IPS-18a (cell line): ENCODE measurements at regions not wholly inside any gene's neighbourhood (a gene's known extent, or its start where the extent isn't known, plus 50 kb on each side); places are given as distances from the start of the nearest gene placed in this dataset.
"Not testable (repeated sequence)": the region's sequence is repeated elsewhere in the genome, so short reads cannot be mapped to it uniquely, and the experiment has no call there.

ENCODE experiments used
- H3K27ac ChIP-seq: one replicate; pipeline ENCODE4 v1.5.1; 2013; ENCODE audit warnings: low read length
- H3K27me3 ChIP-seq: one replicate; pipeline ENCODE4 v1.6.1; 2013; ENCODE audit warnings: mild to moderate bottlenecking, low read length; ENCODE audit not compliant: control insufficient read depth, insufficient read depth
- H3K36me3 ChIP-seq: one replicate; pipeline ENCODE4 v1.6.1; 2013; ENCODE audit warnings: low read depth, low read length; ENCODE audit not compliant: control insufficient read depth
- H3K4me1 ChIP-seq: one replicate; pipeline ENCODE4 v1.6.1; 2013; ENCODE audit warnings: low read depth, low read length; ENCODE audit not compliant: control insufficient read depth
- H3K4me3 ChIP-seq: one replicate; pipeline ENCODE4 v1.5.1; 2013; ENCODE audit warnings: low read length
- H3K9ac ChIP-seq: one replicate; pipeline ENCODE4 v1.6.1; 2013; ENCODE audit warnings: mild to moderate bottlenecking, low read length, moderate library complexity
- H3K9me3 ChIP-seq: one replicate; pipeline ENCODE4 v1.6.1; 2013; ENCODE audit warnings: low read depth, low read length; ENCODE audit not compliant: control insufficient read depth

DNA sequence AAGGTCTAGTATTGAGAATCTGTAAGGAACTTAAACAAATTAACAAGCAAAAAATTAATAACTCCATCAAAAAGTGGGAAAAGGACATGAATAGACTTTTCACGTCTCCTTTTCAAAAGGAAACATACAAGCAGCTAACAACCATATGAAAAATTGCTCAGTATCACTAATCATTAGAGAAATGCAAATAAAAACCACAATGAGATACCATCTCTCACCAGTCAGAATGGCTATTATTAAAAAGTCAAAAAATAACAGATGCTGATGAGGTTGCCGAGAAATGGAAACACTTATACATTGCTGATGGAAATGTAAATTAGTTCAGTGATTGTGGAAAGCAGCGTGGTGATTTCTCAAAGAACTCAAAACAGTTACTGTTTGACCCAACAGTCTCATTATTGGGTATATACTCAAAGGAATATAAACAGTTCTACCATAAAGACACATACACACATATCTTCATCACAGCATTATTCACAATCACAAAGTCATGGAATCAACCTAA, 410.4 kb upstream of the SMIM31 start:
- Histone ChIP-seq H3K4me1 (no peaks in the 10 kb centered on the region), H3K27ac (no peak overlapping the region), H3K27me3 (no peaks in the 10 kb centered on the region), H3K4me3 (no peak overlapping the region), H3K9ac (no peak overlapping the region), H3K36me3 (no peaks in the 10 kb centered on the region), H3K9me3 (no peaks in the 10 kb centered on the region)

DNA sequence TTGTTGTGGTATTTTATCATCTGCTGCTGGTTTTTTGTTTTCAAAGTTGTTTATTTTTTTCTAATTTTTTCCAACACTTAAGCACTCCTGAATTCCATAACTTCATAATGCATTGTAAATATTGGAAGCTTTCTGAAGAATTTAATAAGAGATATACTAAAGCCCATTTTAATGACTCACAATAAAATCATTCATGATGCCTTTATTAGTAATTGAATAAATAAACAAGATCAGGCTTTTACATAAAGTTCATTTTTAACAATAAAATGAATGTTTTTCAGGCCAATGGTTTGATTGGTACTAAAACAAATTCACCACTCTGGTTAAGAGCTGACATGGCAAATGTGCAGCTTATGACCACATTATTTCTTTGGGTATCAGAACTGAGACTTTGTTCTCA, 408.2 kb upstream of the SMIM31 start:
- Histone ChIP-seq H3K4me1 (no peaks in the 10 kb centered on the region), H3K27ac (no peak overlapping the region), H3K36me3 (no peaks in the 10 kb centered on the region), H3K4me3 (no peak overlapping the region), H3K9ac (no peak overlapping the region), H3K9me3 (no peaks in the 10 kb centered on the region), H3K27me3 (no peaks in the 10 kb centered on the region)

DNA sequence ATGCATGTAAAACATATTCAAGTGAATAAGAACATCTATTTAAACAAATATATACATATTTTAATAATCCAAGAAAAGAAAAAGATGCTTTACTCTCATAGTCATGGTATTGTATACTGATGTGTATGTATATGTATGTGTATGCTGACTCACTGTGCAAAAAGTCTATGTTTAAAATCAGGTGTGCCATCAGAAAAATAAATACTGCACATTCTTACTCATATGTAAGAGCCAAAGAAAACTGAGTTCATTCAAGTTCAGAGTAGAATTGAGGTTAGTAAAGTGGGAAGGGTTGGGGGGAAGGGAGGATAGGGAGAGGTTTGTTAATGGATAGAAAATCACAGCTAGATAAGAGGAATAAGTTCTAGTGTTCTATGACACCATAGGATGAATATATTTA, 403.9 kb upstream of the SMIM31 start:
- no peak overlapping the region for H3K9ac ChIP-seq
- H3K27ac ChIP-seq = no peak overlapping the region
- no peaks in the 10 kb centered on the region for H3K4me1 ChIP-seq
- no peaks in the 10 kb centered on the region for H3K9me3 ChIP-seq
- H3K36me3 ChIP-seq = no peaks in the 10 kb centered on the region
- H3K27me3 ChIP-seq = no peaks in the 10 kb centered on the region
- H3K4me3 ChIP-seq = no peak overlapping the region

DNA sequence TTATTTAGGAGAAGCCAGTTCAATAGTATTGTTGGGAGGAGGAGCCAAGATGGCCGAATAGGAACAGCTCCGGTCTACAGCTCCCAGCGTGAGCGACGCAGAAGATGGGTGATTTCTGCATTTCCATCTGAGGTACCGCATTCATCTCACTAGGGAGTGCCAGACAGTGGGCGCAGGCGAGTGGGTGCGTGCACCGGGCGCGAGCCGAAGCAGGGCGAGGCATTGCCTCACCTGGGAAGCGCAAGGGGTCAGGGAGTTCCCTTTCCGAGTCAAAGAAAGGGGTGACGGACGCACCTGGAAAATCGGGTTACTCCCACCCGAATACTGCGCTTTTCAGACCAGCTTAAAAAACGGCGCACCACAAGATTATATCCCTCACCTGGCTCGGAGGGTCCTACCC, 403.2 kb upstream of the SMIM31 start:
- H3K27me3 ChIP-seq, H3K9ac ChIP-seq, H3K27ac ChIP-seq, H3K4me1 ChIP-seq, H3K4me3 ChIP-seq, H3K36me3 ChIP-seq, H3K9me3 ChIP-seq: not testable (repeated sequence)

DNA sequence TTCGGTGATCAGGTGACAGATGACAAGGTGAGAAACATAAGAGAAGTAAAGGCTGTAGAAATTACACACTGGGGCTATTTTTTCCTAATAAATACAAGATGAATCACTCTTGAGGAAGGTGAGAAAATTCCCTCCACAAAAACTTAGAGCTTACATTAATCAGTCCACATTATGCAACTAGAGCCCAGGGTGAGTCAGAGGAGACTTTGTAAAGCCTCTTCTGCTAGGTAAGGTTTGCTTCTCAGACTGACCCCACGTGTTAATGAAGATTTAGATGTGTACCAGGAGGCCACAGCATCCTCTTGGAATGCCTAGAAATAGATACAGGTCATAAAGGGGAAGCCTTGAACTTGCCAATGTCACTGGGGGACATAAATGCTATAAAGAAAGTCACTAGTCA, 396.0 kb upstream of the SMIM31 start:
- H3K9ac ChIP-seq = no peak overlapping the region
- no peaks in the 10 kb centered on the region for H3K36me3 ChIP-seq
- no peak overlapping the region for H3K27ac ChIP-seq
- no peaks in the 10 kb centered on the region for H3K27me3 ChIP-seq
- no peaks in the 10 kb centered on the region for H3K4me1 ChIP-seq
- H3K4me3 ChIP-seq = no peak overlapping the region
- no peaks in the 10 kb centered on the region for H3K9me3 ChIP-seq

DNA sequence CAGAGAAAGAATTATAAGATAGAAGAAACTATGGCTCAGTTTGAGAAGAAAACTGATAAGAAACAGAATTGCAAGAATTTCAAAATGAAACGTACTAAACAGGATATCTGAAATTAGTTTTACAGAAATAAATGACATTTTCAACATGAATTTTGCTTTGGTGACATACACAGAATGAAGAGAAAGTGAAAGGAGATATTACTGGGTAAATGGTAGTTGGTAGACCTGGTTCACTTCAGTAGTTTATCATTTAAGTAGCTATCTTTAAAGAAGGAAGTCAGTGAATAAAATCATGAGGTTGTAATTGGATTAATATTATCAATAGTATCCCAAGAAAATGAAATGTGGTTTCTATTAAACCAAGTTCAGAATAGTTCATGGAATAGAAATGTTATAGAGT, 395.5 kb upstream of the SMIM31 start:
- Histone ChIP-seq H3K4me3 (no peak overlapping the region), H3K9ac (no peak overlapping the region), H3K36me3 (no peaks in the 10 kb centered on the region), H3K9me3 (no peaks in the 10 kb centered on the region), H3K27me3 (no peaks in the 10 kb centered on the region), H3K27ac (no peak overlapping the region), H3K4me1 (no peaks in the 10 kb centered on the region)

DNA sequence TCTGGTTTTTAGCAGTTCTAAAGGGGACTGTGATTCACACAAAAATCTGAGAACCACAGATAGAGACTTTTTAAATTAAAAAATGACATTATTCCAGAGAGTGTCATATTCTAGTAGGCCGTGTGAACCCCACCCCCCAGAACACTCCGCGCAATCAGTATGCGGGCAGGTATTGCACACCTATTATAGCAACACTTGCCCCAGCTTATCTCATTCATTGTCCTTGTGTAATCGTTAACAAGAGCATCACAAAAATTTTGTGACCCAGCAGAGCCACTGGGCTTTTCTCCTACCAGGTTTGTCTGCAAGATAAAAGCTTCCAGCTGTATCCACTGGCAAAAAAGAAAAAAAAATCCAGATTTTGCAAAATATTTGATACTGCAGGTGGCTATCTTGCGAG, 394.1 kb upstream of the SMIM31 start:
- Histone ChIP-seq H3K9me3 (no peaks in the 10 kb centered on the region), H3K36me3 (no peaks in the 10 kb centered on the region), H3K27me3 (no peaks in the 10 kb centered on the region), H3K4me3 (no peak overlapping the region), H3K4me1 (no peaks in the 10 kb centered on the region), H3K9ac (no peak overlapping the region), H3K27ac (no peak overlapping the region)

DNA sequence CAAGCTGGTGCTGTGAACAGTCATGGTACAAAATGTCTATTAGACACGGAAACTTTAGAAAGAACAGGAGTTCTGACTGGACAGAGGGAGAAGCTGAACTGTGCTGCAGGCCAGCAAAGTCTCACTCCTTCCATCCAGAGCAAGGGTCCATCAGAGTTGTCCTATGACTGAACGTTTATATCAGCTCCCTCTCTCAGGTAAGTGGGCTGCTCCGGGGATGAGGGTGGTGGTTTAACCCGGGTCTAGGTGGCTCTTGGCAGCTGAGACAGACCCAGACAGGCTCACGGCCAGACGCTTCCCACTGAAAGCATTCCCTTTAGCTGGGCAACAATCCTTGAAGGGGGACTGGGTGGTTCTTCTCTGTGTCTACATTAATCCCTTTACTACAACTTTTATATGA, 385.0 kb upstream of the SMIM31 start:
- Histone ChIP-seq H3K27me3 (no peaks in the 10 kb centered on the region), H3K4me3 (no peak overlapping the region), H3K4me1 (no peaks in the 10 kb centered on the region), H3K36me3 (no peaks in the 10 kb centered on the region), H3K9me3 (no peaks in the 10 kb centered on the region), H3K27ac (no peak overlapping the region), H3K9ac (no peak overlapping the region)

DNA sequence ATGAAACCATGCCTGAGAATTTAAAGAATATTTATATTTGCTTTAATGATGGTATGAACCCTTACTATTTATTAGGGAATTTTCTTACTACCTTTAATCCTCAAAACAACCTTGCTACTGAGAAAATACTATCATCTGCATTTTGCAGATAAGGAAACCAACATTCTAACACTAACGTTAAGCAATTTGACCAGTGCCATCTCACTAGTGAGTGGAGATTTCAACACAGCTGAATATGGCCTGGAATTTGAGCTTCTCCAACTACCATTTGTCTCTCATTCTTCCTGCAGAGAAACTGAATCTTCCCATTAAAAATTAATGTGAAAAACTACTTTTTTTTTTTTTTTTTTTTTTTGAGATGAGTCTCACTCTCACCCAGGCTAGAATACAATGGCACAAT, 380.9 kb upstream of the SMIM31 start:
- no peaks in the 10 kb centered on the region for H3K36me3 ChIP-seq
- H3K27me3 ChIP-seq = no peaks in the 10 kb centered on the region
- H3K9me3 ChIP-seq = no peaks in the 10 kb centered on the region
- H3K9ac ChIP-seq = no peak overlapping the region
- no peaks in the 10 kb centered on the region for H3K4me1 ChIP-seq
- H3K4me3 ChIP-seq = no peak overlapping the region
- no peak overlapping the region for H3K27ac ChIP-seq

DNA sequence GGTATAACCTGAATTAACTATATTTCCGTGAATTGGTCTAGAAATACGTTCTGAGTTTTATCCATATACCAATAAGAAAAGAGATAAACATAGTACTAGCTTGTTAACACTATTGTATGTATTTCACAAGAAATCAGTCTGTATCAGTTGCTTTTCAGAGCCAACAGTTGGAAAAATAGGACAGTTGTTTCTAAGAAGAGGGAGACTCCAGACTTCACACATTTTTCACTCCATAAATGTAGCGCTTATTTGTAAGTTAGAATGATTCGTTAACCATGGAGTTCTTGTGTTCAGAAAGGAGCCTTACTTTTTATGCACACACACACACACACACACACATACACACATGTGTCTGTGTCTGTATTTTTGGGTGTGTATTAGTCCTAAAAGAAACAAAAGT, 376.7 kb upstream of the SMIM31 start:
- Histone ChIP-seq H3K9ac (no peak overlapping the region), H3K9me3 (no peaks in the 10 kb centered on the region), H3K27ac (no peak overlapping the region), H3K36me3 (no peaks in the 10 kb centered on the region), H3K4me1 (no peaks in the 10 kb centered on the region), H3K4me3 (no peak overlapping the region), H3K27me3 (peaks cover 10% of the 10 kb centered on the region)

DNA sequence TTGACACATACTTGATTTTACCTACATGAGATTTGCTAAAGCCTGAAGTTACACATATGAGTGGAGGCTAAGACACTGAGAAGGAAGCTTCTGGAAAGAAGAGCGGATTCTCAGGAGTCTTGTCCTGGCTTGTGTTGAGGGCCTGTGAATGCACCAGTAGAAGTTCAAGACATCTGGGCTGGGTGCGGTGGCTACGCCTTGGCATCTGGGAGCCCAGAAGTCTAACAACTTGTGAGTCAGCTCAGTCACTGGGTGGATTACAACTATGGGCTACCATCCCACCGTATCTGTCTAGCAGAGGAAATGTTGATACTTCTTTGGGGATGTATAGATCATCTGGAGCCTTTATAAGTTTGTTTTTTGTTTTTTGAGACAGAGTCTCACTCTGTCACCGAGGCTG, 375.6 kb upstream of the SMIM31 start:
- Histone ChIP-seq H3K27me3 (peaks cover 20% of the 10 kb centered on the region), H3K4me1 (peaks cover 5% of the 10 kb centered on the region), H3K4me3 (no peak overlapping the region), H3K36me3 (no peaks in the 10 kb centered on the region), H3K9me3 (no peaks in the 10 kb centered on the region), H3K9ac (no peak overlapping the region), H3K27ac (no peak overlapping the region)

DNA sequence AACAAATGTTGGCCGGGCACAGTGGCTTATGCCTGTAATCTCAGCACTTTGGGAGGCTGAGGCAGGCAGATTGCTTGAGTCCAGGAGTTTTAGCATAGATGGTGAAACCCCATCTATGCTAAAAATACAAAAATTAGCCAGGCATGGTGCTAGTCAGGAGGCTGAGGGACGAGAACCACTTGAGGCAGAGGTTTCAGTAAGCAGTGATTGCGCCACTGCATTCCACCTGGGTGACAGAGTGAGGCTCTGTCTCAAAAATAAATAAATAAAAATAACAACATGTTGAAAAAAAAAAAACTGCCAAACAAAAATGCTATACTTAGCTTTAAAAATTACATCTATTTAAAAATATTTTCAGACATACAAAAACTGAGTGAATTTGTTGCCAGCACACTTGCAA, 374.2 kb upstream of the SMIM31 start:
- no peak overlapping the region for H3K9ac ChIP-seq

More for the DNA sequence above, 374.2 kb upstream of the SMIM31 start:
- Histone ChIP-seq H3K27me3 (peaks cover 34% of the 10 kb centered on the region), H3K4me1 (peaks cover 5% of the 10 kb centered on the region), H3K9me3 (no peaks in the 10 kb centered on the region), H3K4me3 (no peak overlapping the region), H3K27ac (no peak overlapping the region), H3K36me3 (no peaks in the 10 kb centered on the region)
